H9 (cell line): ENCODE measurements at regions not wholly inside any gene's neighbourhood (a gene's known extent, or its start where the extent isn't known, plus 50 kb on each side); places are given as distances from the start of the nearest gene placed in this dataset.

ENCODE experiments used
- DNase-seq: peaks from one replicate; pipeline ENCODE4 v3.0.0-alpha.2; 2017
- H2AFZ ChIP-seq: one replicate; pipeline ENCODE4 v1.6.1; 2013; ENCODE audit warnings: mild to moderate bottlenecking, low read length, control low read depth, moderate library complexity
- H2AK5ac ChIP-seq: 2 replicates; pipeline ENCODE4 v1.6.1; 2013; ENCODE audit warnings: low read length, control low read depth, mixed read lengths; ENCODE audit not compliant: insufficient read length
- H2BK120ac ChIP-seq: one replicate; pipeline ENCODE4 v1.6.1; 2013; ENCODE audit warnings: low read depth, mild to moderate bottlenecking, low read length, control low read depth, inconsistent platforms; ENCODE audit not compliant: poor library complexity, severe bottlenecking
- H2BK12ac ChIP-seq: 2 replicates; pipeline ENCODE4 v1.6.1; 2013; ENCODE audit warnings: low read length, control low read depth, mixed read lengths, low read depth; ENCODE audit not compliant: insufficient read length
- H2BK15ac ChIP-seq: 2 replicates; pipeline ENCODE4 v1.6.1; 2013; ENCODE audit warnings: low read depth, low read length, control low read depth
- H2BK20ac ChIP-seq: one replicate; pipeline ENCODE4 v1.6.1; 2013; ENCODE audit warnings: low read depth, mild to moderate bottlenecking, low read length, control low read depth, inconsistent platforms; ENCODE audit not compliant: poor library complexity, severe bottlenecking
- H2BK5ac ChIP-seq: 2 replicates; pipeline ENCODE4 v1.6.1; 2013; ENCODE audit warnings: low read length, control low read depth, mixed read lengths; ENCODE audit not compliant: insufficient read length
- H3K14ac ChIP-seq: 2 replicates; pipeline ENCODE4 v1.6.1; 2013; ENCODE audit warnings: low read length, control low read depth; ENCODE audit not compliant: insufficient read depth
- H3K18ac ChIP-seq: 2 replicates; pipeline ENCODE4 v1.6.1; 2013; ENCODE audit warnings: low read depth, mild to moderate bottlenecking, mixed read lengths, low read length, control low read depth; ENCODE audit not compliant: insufficient read length
- H3K23ac ChIP-seq: 2 replicates; pipeline ENCODE4 v1.6.1; 2013; ENCODE audit warnings: low read length, control low read depth, mixed read lengths, low read depth; ENCODE audit not compliant: insufficient read length
- H3K23me2 ChIP-seq: 2 replicates; pipeline ENCODE4 v1.6.1; 2013; ENCODE audit warnings: low read depth, mild to moderate bottlenecking, mixed read lengths, low read length, control low read depth; ENCODE audit not compliant: insufficient read length, poor library complexity, severe bottlenecking
- H3K27ac ChIP-seq: 2 replicates; pipeline ENCODE4 v1.5.1; 2013; ENCODE audit warnings: low read length, control low read depth, mixed read lengths, low read depth; ENCODE audit not compliant: insufficient read length
- H3K27me3 ChIP-seq: 2 replicates; pipeline ENCODE4 v1.6.1; 2013; ENCODE audit warnings: low read length, control low read depth, inconsistent platforms; ENCODE audit not compliant: insufficient read depth
- H3K4ac ChIP-seq: 2 replicates; pipeline ENCODE4 v1.6.1; 2013; ENCODE audit warnings: low read depth, mild to moderate bottlenecking, control low read depth, inconsistent platforms, low read length, moderate library complexity
- H3K4me1 ChIP-seq: 2 replicates; pipeline ENCODE4 v1.6.1; 2013; ENCODE audit warnings: low read length, control low read depth, inconsistent platforms; ENCODE audit not compliant: insufficient read depth
- H3K4me2 ChIP-seq: 2 replicates; pipeline ENCODE4 v1.6.1; 2013; ENCODE audit warnings: low read length, control low read depth, mixed read lengths; ENCODE audit not compliant: insufficient read length, insufficient read depth
- H3K56ac ChIP-seq: 2 replicates; pipeline ENCODE4 v1.6.1; 2013; ENCODE audit warnings: low read depth, mild to moderate bottlenecking, mixed read lengths, low read length, control low read depth; ENCODE audit not compliant: insufficient read length
- H3K79me1 ChIP-seq: 2 replicates; pipeline ENCODE4 v1.6.1; 2013; ENCODE audit warnings: low read depth, mild to moderate bottlenecking, moderate library complexity, low read length, control low read depth, inconsistent platforms; ENCODE audit not compliant: insufficient read depth, poor library complexity, severe bottlenecking
- H3K79me2 ChIP-seq: 2 replicates; pipeline ENCODE4 v1.6.1; 2013; ENCODE audit warnings: low read length, control low read depth, inconsistent platforms; ENCODE audit not compliant: insufficient read depth
- H3K9ac ChIP-seq: 2 replicates; pipeline ENCODE4 v1.6.1; 2013; ENCODE audit warnings: low read length, control low read depth, mixed read lengths; ENCODE audit not compliant: insufficient read length; ENCODE audit errors: extremely low read depth
- H3K9me3 ChIP-seq: one replicate; pipeline ENCODE4 v1.6.1; 2013; ENCODE audit warnings: low read depth, low read length, inconsistent platforms; ENCODE audit not compliant: control insufficient read depth
- H3T11ph ChIP-seq: one replicate; pipeline ENCODE4 v1.6.1; 2013; ENCODE audit warnings: mild to moderate bottlenecking, low read length, control low read depth, inconsistent platforms
- H4K20me1 ChIP-seq: one replicate; pipeline ENCODE4 v1.6.1; 2013; ENCODE audit not compliant: control insufficient read depth, insufficient read length, insufficient read depth
- H4K5ac ChIP-seq: 2 replicates; pipeline ENCODE4 v1.6.1; 2013; ENCODE audit warnings: low read depth, mild to moderate bottlenecking, mixed read lengths, low read length, control low read depth; ENCODE audit not compliant: insufficient read length
- H4K8ac ChIP-seq: replicated peaks from 2 replicates; pipeline ENCODE4 v1.6.1; 2013; ENCODE audit warnings: low read length, control low read depth, mixed read lengths, low read depth; ENCODE audit not compliant: insufficient read length
- H4K91ac ChIP-seq: 2 replicates; pipeline ENCODE4 v1.6.1; 2013; ENCODE audit warnings: low read depth, mild to moderate bottlenecking, moderate library complexity, mixed read lengths, low read length, control low read depth; ENCODE audit not compliant: insufficient read length
- H3K27ac Mint-ChIP-seq, 3 experiments: 2 replicates in 2 of 3; 3 replicates in 1 of 3; pipeline ENCODE4 v1.8.0; 2020 to 2021; ENCODE audit warnings: mixed read lengths in 3 of 3, mild to moderate bottlenecking in 1 of 3, moderate library complexity in 1 of 3
- H3K27me3 Mint-ChIP-seq: 2 replicates; pipeline ENCODE4 v1.8.0; 2021; ENCODE audit warnings: low read depth, mild to moderate bottlenecking, moderate library complexity, mixed read lengths
- H3K36me3 Mint-ChIP-seq, 3 experiments: 2 replicates in 2 of 3; 3 replicates in 1 of 3; pipeline ENCODE4 v1.8.0; 2020 to 2021; ENCODE audit warnings: low read depth in 3 of 3, mixed read lengths in 3 of 3; ENCODE audit not compliant: insufficient read depth in 1 of 3
- H3K4me1 Mint-ChIP-seq, 2 experiments: 2 replicates each; pipeline ENCODE4 v1.8.0; 2020; ENCODE audit warnings: mixed read lengths in 2 of 2
- H3K4me3 Mint-ChIP-seq, 2 experiments: 2 replicates in 1 of 2; 3 replicates in 1 of 2; pipeline ENCODE4 v1.8.0; 2020 to 2021; ENCODE audit warnings: mild to moderate bottlenecking in 2 of 2, mixed read lengths in 2 of 2, moderate library complexity in 1 of 2
- H3K9me3 Mint-ChIP-seq, 2 experiments: 2 replicates in 1 of 2; 3 replicates in 1 of 2; pipeline ENCODE4 v1.8.0; 2020; ENCODE audit warnings: mild to moderate bottlenecking in 2 of 2, mixed read lengths in 2 of 2, moderate library complexity in 1 of 2
- CTCF ChIP-seq: fragments of 200-600 bp; sonication (generic); conservative IDR thresholded peaks from 3 replicates; pipeline ENCODE4 v1.8.0; 2021; ENCODE audit warnings: antibody characterized with exemption, mild to moderate bottlenecking
- WGBS: extraction: QIAGEN DNeasy Blood & Tissue Kit; methylation state at CpG from one replicate; pipeline ENCODE4 v1.1.7; 2013; ENCODE audit warnings: missing lambda C conversion rate, low lambda C conversion rate, mixed read lengths; ENCODE audit not compliant: insufficient read length; ENCODE audit errors: extremely low coverage; 5-methylcytosine and 5-hydroxymethylcytosine counted together

- Histone ChIP-seq H3K79me2 (no peaks in the 10 kb centered on the region), H2BK15ac (no peak overlapping the region), H4K5ac (no peak overlapping the region), H3K9me3 (no peaks in the 10 kb centered on the region), H3K14ac (peak overlapping the region; percentile 62; the same call in 1 of the 2 replicates), H3K18ac (peak overlapping the region; percentile 61), H3K4ac (no peak overlapping the region), H2BK5ac (no peak overlapping the region), H4K20me1 (no peaks in the 10 kb centered on the region), H2AK5ac (no peak overlapping the region), H3K23me2 (no peaks in the 10 kb centered on the region), H3K4me1 (no peaks in the 10 kb centered on the region; the same call in 1 of the 2 replicates), H3K27ac (no peak overlapping the region), H3K4me2 (no peak overlapping the region), H3T11ph (no peak overlapping the region), H2BK12ac (no peak overlapping the region), H4K91ac (no peak overlapping the region), H3K9ac (no peak overlapping the region), H4K8ac (no peak overlapping the region), H2BK20ac (no peak overlapping the region), H2AFZ (no peak overlapping the region), H3K27me3 (no peaks in the 10 kb centered on the region), H2BK120ac (no peak overlapping the region), H3K56ac (no peak overlapping the region), H3K79me1 (no peaks in the 10 kb centered on the region), H3K23ac (no peak overlapping the region)
- no peaks in the 10 kb centered on the region for H3K27me3 Mint-ChIP-seq
- H3K4me3 Mint-ChIP-seq = peak overlapping the region; percentile 56 to 62; a peak in 4 of 5 replicates
- no peak for TF ChIP-seq CTCF
- peaks cover 37 to 46% (median 38%) of the 10 kb centered on the region in 3 experiments for H3K36me3 Mint-ChIP-seq
- H3K4me1 Mint-ChIP-seq = peaks cover 60 to 62% of the 10 kb centered on the region in 2 experiments
- no CpG with 5 or more reads among the region's 5 CpGs for WGBS
- DNase-seq = no peak
- H3K27ac Mint-ChIP-seq = peak overlapping the region; percentile 94 to 99 (median 99)
- H3K9me3 Mint-ChIP-seq = peaks cover 46 to 47% of the 10 kb centered on the region in 2 experiments
Measured at GRCh38 chr21:17900990-17901385, 81.8 kb upstream of the C21orf91 start.
